ENCODE measurements at regions not wholly inside any gene's neighbourhood (a gene's known extent, or its start where the extent isn't known, plus 50 kb on each side); places are given as distances from the start of the nearest gene placed in this dataset.

GRCh38 chr18:39348757-39349156 is 1783.2 kb upstream of the CELF4 start:
- H3K36me3 ChIP-seq = no peaks in the 10 kb centered on the region
- no peak overlapping the region for H3K4me3 ChIP-seq
- DNase-seq (ENCODE audit: low spot score) (no peak), ATAC-seq (ENCODE audit: insufficient number of reproducible peaks, low FRiP score, low read depth) (no peak)
- no peaks in the 10 kb centered on the region for H3K4me1 ChIP-seq (ENCODE audit: control insufficient read depth in 1 of 2, low read depth in 2 of 2)
- no peaks in the 10 kb centered on the region for H3K27me3 ChIP-seq (replicated peaks; ENCODE audit: insufficient read depth)
- H3K27ac ChIP-seq = no peak overlapping the region
- no peaks in the 10 kb centered on the region for H3K9me3 ChIP-seq
- no peak for TF ChIP-seq CTCF (IDR thresholded peaks at IDR 0.05)

DNA sequence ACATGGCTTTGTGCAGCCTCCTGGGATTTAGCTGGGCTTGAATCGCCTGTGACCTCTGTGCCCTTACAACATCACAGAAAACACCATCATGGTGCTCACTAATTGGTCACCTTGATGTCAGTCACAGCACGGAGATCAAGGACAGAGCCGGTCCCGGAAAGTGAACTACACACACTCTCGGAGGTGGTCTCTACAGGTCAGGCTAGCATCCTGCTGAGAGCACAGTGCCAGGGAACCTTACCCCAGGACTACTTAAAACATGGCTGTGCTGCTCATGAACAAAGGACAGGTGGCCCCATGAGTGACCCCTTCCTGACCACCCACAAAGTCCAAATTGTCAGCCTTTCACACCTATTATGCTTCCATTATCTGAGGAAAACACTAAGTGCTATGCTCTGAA is 1782.1 kb upstream of the CELF4 start:
- Histone ChIP-seq H3K4me1 (ENCODE audit: control insufficient read depth in 1 of 2, low read depth in 2 of 2) (no peaks in the 10 kb centered on the region), H3K9me3 (no peaks in the 10 kb centered on the region), H3K4me3 (no peak overlapping the region), H3K36me3 (no peaks in the 10 kb centered on the region), H3K27me3 (replicated peaks; ENCODE audit: insufficient read depth) (no peaks in the 10 kb centered on the region), H3K27ac (no peak overlapping the region)
- DNase-seq (ENCODE audit: low spot score) (no peak), ATAC-seq (ENCODE audit: insufficient number of reproducible peaks, low FRiP score, low read depth) (no peak)
- no peak for TF ChIP-seq CTCF (IDR thresholded peaks at IDR 0.05)

- H3K9me3 ChIP-seq = no peaks in the 10 kb centered on the region
- DNase-seq (ENCODE audit: low spot score) (no peak), ATAC-seq (ENCODE audit: insufficient number of reproducible peaks, low FRiP score, low read depth) (no peak)
- TF ChIP-seq CTCF (IDR thresholded peaks at IDR 0.05) = no peak
- H3K27ac ChIP-seq = no peak overlapping the region
- H3K4me3 ChIP-seq = no peak overlapping the region
- H3K27me3 ChIP-seq (replicated peaks; ENCODE audit: insufficient read depth) = no peaks in the 10 kb centered on the region
- H3K36me3 ChIP-seq = no peaks in the 10 kb centered on the region
- no peaks in the 10 kb centered on the region for H3K4me1 ChIP-seq (ENCODE audit: control insufficient read depth in 1 of 2, low read depth in 2 of 2)
These were observed 1781.3 kb upstream of the CELF4 start for GRCh38 chr18:39346916-39347315.

DNA sequence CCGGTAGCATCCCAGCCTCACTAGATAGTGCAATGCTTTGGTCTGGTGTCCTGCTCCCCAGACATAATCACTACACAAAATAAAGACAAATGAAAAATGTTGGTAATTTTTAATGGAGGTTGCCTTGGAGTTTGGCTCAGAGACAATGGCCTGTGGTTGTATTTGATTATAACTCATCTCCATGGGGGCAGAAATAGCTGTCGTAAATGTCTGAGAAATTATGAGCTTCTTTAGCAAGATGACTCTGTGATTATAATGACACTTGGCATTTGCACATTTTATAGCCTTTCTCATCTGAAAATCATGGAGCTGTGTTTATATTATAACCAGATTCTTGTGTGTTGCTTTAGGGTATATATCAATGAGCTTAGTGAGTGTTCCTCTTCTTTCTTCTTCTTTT is 1779.7 kb upstream of the CELF4 start:
- TF ChIP-seq CTCF (IDR thresholded peaks at IDR 0.05) = no peak
- no peaks in the 10 kb centered on the region for H3K27me3 ChIP-seq (replicated peaks; ENCODE audit: insufficient read depth)

GRCh38 chr18:39344487-39344886 is 1778.9 kb upstream of the CELF4 start:
- no peaks in the 10 kb centered on the region for H3K4me1 ChIP-seq (ENCODE audit: control insufficient read depth in 1 of 2, low read depth in 2 of 2)
- no peak for TF ChIP-seq CTCF (IDR thresholded peaks at IDR 0.05)
- H3K36me3 ChIP-seq = no peaks in the 10 kb centered on the region
- no peak overlapping the region for H3K4me3 ChIP-seq
- no peak for DNase-seq (ENCODE audit: low spot score)
- no peaks in the 10 kb centered on the region for H3K9me3 ChIP-seq
- no peak for ATAC-seq (ENCODE audit: insufficient number of reproducible peaks, low FRiP score, low read depth)
- no peak overlapping the region for H3K27ac ChIP-seq
- no peaks in the 10 kb centered on the region for H3K27me3 ChIP-seq (replicated peaks; ENCODE audit: insufficient read depth)

More for the DNA sequence above, 1779.7 kb upstream of the CELF4 start:
- DNase-seq (ENCODE audit: low spot score) (no peak), ATAC-seq (ENCODE audit: insufficient number of reproducible peaks, low FRiP score, low read depth) (no peak)
- H3K9me3 ChIP-seq = no peaks in the 10 kb centered on the region
- no peak overlapping the region for H3K27ac ChIP-seq
- H3K4me3 ChIP-seq = no peak overlapping the region
- H3K36me3 ChIP-seq = no peaks in the 10 kb centered on the region
- no peaks in the 10 kb centered on the region for H3K4me1 ChIP-seq (ENCODE audit: control insufficient read depth in 1 of 2, low read depth in 2 of 2)
